HL-60/S4 treated with phorbol 12-myristate 13-acetate at 8.2 ng/mL for 4 days and 3 days (cell line): ENCODE measurements at regions not wholly inside any gene's neighbourhood (a gene's known extent, or its start where the extent isn't known, plus 50 kb on each side); places are given as distances from the start of the nearest gene placed in this dataset.

Experiments used
- in situ Hi-C: fragments of 300-500 bp; cut with MboI; formaldehyde crosslinking; loops from 2 replicates; pipeline ENCODE4 v1.15.0; 2022; ENCODE audit warnings: low sequenced_read_pairs

GRCh38 chr7:41058986-41059741 is 643.7 kb downstream of the INHBA start:
- in situ Hi-C loops = no loop called here

GRCh38 chr7:41054960-41055661 is 647.8 kb downstream of the INHBA start:
- in situ Hi-C loops = no loop called here

GRCh38 chr7:41053820-41054219 is 649.1 kb downstream of the INHBA start:
- in situ Hi-C loops = no loop called here

GRCh38 chr7:41052736-41053135 is 650.2 kb downstream of the INHBA start:
- in situ Hi-C loops = no loop called here

GRCh38 chr7:41052201-41052600 is 650.7 kb downstream of the INHBA start:
- in situ Hi-C loops = no loop called here

- in situ Hi-C loops = no loop called here
Measured at GRCh38 chr7:41051535-41051934, 651.4 kb downstream of the INHBA start.

- in situ Hi-C loops = no loop called here
Measured at GRCh38 chr7:41051062-41051461, 651.8 kb downstream of the INHBA start.

GRCh38 chr7:41048771-41049170 is 654.1 kb downstream of the INHBA start:
- in situ Hi-C loops = no loop called here

- in situ Hi-C loops = no loop called here
Measured at GRCh38 chr7:41047789-41048191, 655.1 kb downstream of the INHBA start.

- in situ Hi-C loops = no loop called here
Measured at GRCh38 chr7:41047211-41047610, 655.7 kb downstream of the INHBA start.

GRCh38 chr7:41046776-41047175 is 656.1 kb downstream of the INHBA start:
- in situ Hi-C loops = no loop called here

- in situ Hi-C loops = no loop called here
Measured at GRCh38 chr7:41046221-41046761, 656.6 kb downstream of the INHBA start.

GRCh38 chr7:41045556-41046123 is 657.2 kb downstream of the INHBA start:
- in situ Hi-C loops = no loop called here

GRCh38 chr7:41039981-41040380 is 662.9 kb downstream of the INHBA start:
- in situ Hi-C loops = no loop called here

- in situ Hi-C loops = no loop called here
Measured at GRCh38 chr7:41039386-41039953, 663.4 kb downstream of the INHBA start.

- in situ Hi-C loops = no loop called here
Measured at GRCh38 chr7:41038211-41038610, 664.7 kb downstream of the INHBA start.

- in situ Hi-C loops = no loop called here
Measured at GRCh38 chr7:41037691-41038090, 665.2 kb downstream of the INHBA start.

GRCh38 chr7:41035794-41036193 is 667.1 kb downstream of the INHBA start:
- in situ Hi-C loops = no loop called here

GRCh38 chr7:41033500-41033899 is 669.4 kb downstream of the INHBA start:
- in situ Hi-C loops = no loop called here

- in situ Hi-C loops = no loop called here
Measured at GRCh38 chr7:41030673-41031072, 672.2 kb downstream of the INHBA start.

GRCh38 chr7:41029072-41029499 is 673.8 kb downstream of the INHBA start:
- in situ Hi-C loops = no loop called here
